HG02678 (cell line): ENCODE measurements at regions not wholly inside any gene's neighbourhood (a gene's known extent, or its start where the extent isn't known, plus 50 kb on each side); places are given as distances from the start of the nearest gene placed in this dataset.

Experiments used
- ATAC-seq: cut with Tn5 transposase; IDR thresholded peaks from one replicate; pipeline ENCODE4 v1.9.1; 2021; ENCODE audit warnings: mild to moderate bottlenecking, moderate library complexity; ENCODE audit not compliant: unreplicated experiment

- no peak for ATAC-seq
Observed at GRCh38 chr1:105684714-105685113, 1371.8 kb upstream of the PRMT6 start.

GRCh38 chr1:105686026-105686425 is 1370.4 kb upstream of the PRMT6 start:
- no peak for ATAC-seq

GRCh38 chr1:105686874-105687690 is 1369.4 kb upstream of the PRMT6 start:
- no peak for ATAC-seq

- ATAC-seq = no peak
Observed at GRCh38 chr1:105700723-105701122, 1355.8 kb upstream of the PRMT6 start.

GRCh38 chr1:105724286-105724685 is 1332.2 kb upstream of the PRMT6 start:
- no peak for ATAC-seq

- ATAC-seq = no peak
Observed at GRCh38 chr1:105730701-105731100, 1325.8 kb upstream of the PRMT6 start.

- ATAC-seq = no peak
Observed at GRCh38 chr1:105736349-105736748, 1320.1 kb upstream of the PRMT6 start.

GRCh38 chr1:105779727-105780126 is 1276.7 kb upstream of the PRMT6 start:
- ATAC-seq = no peak

- ATAC-seq = no peak
Observed at GRCh38 chr1:105785021-105785420, 1271.5 kb upstream of the PRMT6 start.

GRCh38 chr1:105793536-105794146 is 1262.8 kb upstream of the PRMT6 start:
- no peak for ATAC-seq

- ATAC-seq = no peak
Observed at GRCh38 chr1:105795741-105796140, 1260.7 kb upstream of the PRMT6 start.

- no peak for ATAC-seq
Observed at GRCh38 chr1:105830571-105831146, 1225.8 kb upstream of the PRMT6 start.

GRCh38 chr1:105838071-105838470 is 1218.4 kb upstream of the PRMT6 start:
- no peak for ATAC-seq

- no peak for ATAC-seq
Observed at GRCh38 chr1:105865546-105865945, 1190.9 kb upstream of the PRMT6 start.

GRCh38 chr1:105872817-105873216 is 1183.7 kb upstream of the PRMT6 start:
- no peak for ATAC-seq

GRCh38 chr1:105874621-105875020 is 1181.9 kb upstream of the PRMT6 start:
- peak; percentile 79 for ATAC-seq

- no peak for ATAC-seq
Observed at GRCh38 chr1:105886309-105886708, 1170.2 kb upstream of the PRMT6 start.

- no peak for ATAC-seq
Observed at GRCh38 chr1:105891308-105891707, 1165.2 kb upstream of the PRMT6 start.

GRCh38 chr1:105894006-105894405 is 1162.5 kb upstream of the PRMT6 start:
- ATAC-seq = no peak

GRCh38 chr1:105909811-105910210 is 1146.7 kb upstream of the PRMT6 start:
- ATAC-seq = no peak

- ATAC-seq = no peak
Observed at GRCh38 chr1:105914403-105914802, 1142.1 kb upstream of the PRMT6 start.

- ATAC-seq = no peak
Observed at GRCh38 chr1:105934806-105935205, 1121.7 kb upstream of the PRMT6 start.
